NT2/D1 (cell line): ENCODE measurements at regions not wholly inside any gene's neighbourhood (a gene's known extent, or its start where the extent isn't known, plus 50 kb on each side); places are given as distances from the start of the nearest gene placed in this dataset.

Experiments used
- SUZ12 ChIP-seq: IDR thresholded peaks from 2 replicates; pipeline ENCODE4 v1.6.1; 2011; ENCODE audit not compliant: insufficient read length, insufficient read depth; ENCODE audit errors: extremely low read depth
- YY1 ChIP-seq: IDR thresholded peaks from 2 replicates; pipeline ENCODE4 v1.6.1; 2011; ENCODE audit not compliant: insufficient read length, insufficient read depth

DNA sequence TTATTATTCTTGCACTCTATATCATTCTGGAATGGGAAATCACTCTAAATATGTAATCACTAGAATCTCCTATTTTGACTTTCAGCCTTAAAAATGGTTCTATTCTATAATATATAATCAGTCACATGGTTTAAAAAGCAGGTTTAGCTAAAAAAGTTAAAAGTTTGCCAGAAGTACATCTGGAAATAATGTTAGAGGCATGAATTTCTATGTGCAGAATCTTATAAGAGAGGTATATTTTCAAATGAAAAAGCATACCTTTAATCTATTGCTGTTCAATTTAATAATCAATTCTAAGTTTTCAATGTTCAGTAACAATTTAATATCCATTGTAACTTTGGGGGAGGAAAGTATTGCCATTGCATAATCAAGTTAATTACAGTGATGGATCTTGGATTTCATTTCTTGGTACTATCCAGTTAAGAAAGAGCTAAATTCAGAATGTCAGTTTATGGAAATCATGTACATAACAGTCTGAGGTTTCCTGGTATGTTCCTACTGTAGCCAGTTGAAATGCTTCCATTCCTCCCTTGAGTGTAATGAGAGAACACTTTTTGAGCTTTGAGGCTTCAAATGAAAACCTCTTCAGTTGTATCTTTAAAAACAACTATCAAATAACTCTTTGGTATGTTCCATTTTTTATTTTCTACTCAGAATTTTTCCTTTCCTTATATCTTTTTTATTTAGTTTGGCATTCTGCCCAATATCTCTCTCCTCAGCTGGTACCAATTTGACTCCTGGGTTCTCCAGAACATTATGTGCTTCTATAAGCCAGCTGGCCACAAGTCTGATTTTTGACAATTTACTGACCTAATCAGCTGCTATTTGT, 175.7 kb upstream of the COL11A1 start:
- TF ChIP-seq YY1 (no peak), SUZ12 (no peak)
